Cardiac muscle cell (in vitro differentiated cells and primary cell): ENCODE measurements at regions not wholly inside any gene's neighbourhood (a gene's known extent, or its start where the extent isn't known, plus 50 kb on each side); places are given as distances from the start of the nearest gene placed in this dataset.

Source experiments
- DNase-seq, 2 donors: peaks; one replicate each; pipeline versions ENCODE4 v3.0.0 to v3.0.0-alpha.2; 2010 to 2017; ENCODE audit warnings: low read depth in 1 of 2, low spot score in 1 of 2
- H3K27ac ChIP-seq: fragments of 200-600 bp; sonication (generic); 2 replicates; pipeline ENCODE4 v1.5.1; 2016
- H3K27me3 ChIP-seq: fragments of 200-600 bp; sonication (generic); 2 replicates; pipeline ENCODE4 v1.6.0; 2016; ENCODE audit warnings: control low read depth
- H3K36me3 ChIP-seq: fragments of 200-600 bp; sonication (generic); 2 replicates; pipeline ENCODE4 v1.5.1; 2016; ENCODE audit warnings: control low read depth
- H3K4me1 ChIP-seq: fragments of 200-600 bp; sonication (generic); 2 replicates; pipeline ENCODE4 v1.8.1; 2017; ENCODE audit warnings: low read depth, mild to moderate bottlenecking, mixed run types
- H3K4me3 ChIP-seq: fragments of 200-600 bp; sonication (generic); 2 replicates; pipeline ENCODE4 v1.5.1; 2016; ENCODE audit warnings: mild to moderate bottlenecking
- H3K9me3 ChIP-seq: fragments of 200-600 bp; sonication (generic); 2 replicates; pipeline ENCODE4 v1.5.1; 2017; ENCODE audit warnings: low read depth, mild to moderate bottlenecking, control low read depth
- TF ChIP-seq, protein P1 (sequence below): IDR thresholded peaks from 2 replicates; pipeline ENCODE4 v1.5.1; 2012; ENCODE audit warnings: low read depth, mild to moderate bottlenecking, low read length

GRCh38 chr3:72418244-72418643, 430.0 kb downstream of the SHQ1 start:
- Histone ChIP-seq H3K27me3 (no peaks in the 10 kb centered on the region), H3K36me3 (no peaks in the 10 kb centered on the region), H3K4me3 (no peak overlapping the region), H3K9me3 (no peaks in the 10 kb centered on the region), H3K27ac (no peak overlapping the region), H3K4me1 (no peaks in the 10 kb centered on the region)
- DNase-seq, result no peak
- TF ChIP-seq, protein P1, sequence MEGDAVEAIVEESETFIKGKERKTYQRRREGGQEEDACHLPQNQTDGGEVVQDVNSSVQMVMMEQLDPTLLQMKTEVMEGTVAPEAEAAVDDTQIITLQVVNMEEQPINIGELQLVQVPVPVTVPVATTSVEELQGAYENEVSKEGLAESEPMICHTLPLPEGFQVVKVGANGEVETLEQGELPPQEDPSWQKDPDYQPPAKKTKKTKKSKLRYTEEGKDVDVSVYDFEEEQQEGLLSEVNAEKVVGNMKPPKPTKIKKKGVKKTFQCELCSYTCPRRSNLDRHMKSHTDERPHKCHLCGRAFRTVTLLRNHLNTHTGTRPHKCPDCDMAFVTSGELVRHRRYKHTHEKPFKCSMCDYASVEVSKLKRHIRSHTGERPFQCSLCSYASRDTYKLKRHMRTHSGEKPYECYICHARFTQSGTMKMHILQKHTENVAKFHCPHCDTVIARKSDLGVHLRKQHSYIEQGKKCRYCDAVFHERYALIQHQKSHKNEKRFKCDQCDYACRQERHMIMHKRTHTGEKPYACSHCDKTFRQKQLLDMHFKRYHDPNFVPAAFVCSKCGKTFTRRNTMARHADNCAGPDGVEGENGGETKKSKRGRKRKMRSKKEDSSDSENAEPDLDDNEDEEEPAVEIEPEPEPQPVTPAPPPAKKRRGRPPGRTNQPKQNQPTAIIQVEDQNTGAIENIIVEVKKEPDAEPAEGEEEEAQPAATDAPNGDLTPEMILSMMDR, result no peak

DNA sequence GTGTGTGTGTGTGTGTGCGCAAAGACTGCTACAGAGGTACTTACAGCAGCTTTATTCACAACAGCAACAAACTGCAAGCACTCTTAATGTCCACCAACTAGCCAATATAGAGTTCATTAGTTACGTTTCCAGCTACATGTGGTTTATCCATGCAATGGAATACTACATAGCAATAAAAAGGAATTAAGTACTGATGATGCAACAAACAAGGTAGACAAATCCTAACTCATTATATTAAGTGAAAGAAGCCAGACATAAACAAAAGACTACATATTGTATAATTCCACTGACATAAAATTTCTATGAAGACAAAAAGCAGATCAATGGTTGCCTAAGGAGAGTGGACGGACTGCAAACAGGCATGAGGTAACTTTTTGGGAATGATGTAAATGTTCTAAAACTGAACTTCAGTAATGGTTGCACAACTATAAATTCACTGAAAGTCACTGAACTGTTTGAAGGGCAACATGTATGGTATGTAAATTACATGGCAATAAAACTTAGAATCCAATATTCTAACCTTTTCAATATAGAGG, 433.7 kb downstream of the SHQ1 start:
- H3K9me3 ChIP-seq, result no peaks in the 10 kb centered on the region
- no peak overlapping the region for H3K27ac ChIP-seq
- TF ChIP-seq, protein P1, result no peak
- H3K4me3 ChIP-seq, result no peak overlapping the region
- peaks cover 18% of the 10 kb centered on the region for H3K4me1 ChIP-seq
- no peaks in the 10 kb centered on the region for H3K27me3 ChIP-seq
- DNase-seq, result no peak
- no peaks in the 10 kb centered on the region for H3K36me3 ChIP-seq

- DNase-seq, result peak in 1 of 2 donors; percentile 75
- no peaks in the 10 kb centered on the region for H3K27me3 ChIP-seq
Observed at GRCh38 chr3:72413228-72413627, 435.0 kb downstream of the SHQ1 start.

DNA sequence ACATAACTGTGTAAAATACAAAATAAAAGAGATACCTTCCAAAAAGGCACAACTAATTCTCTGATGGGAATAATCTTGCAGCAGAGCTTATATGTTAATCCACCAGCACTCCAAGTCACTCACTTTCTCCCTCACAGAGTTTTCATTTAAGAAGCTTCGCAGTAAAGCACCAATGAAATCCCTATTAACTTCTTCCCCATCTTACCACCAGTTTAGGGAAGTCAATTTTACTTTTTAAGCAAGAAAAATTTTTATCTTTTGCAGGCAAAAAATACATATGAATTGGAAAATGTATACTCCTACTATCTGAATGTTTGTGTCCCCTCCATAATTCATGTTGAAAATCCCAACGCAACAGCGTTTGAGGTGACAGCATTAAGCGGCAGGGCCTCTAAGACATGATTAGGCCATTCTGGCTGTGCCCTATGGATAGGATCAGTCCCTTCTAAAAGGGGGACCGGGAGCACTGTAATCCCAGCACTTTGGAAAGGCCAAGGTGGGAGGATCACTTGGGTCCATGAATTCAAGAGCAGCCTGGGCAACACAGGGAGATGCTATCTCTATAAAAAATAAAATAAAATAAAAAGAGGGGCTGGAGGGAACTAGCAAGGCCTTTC, 435.8 kb downstream of the SHQ1 start:
- TF ChIP-seq, protein P1, result no peak
- no peaks in the 10 kb centered on the region for H3K9me3 ChIP-seq
- DNase-seq, result no peak
- no peaks in the 10 kb centered on the region for H3K36me3 ChIP-seq
- H3K4me1 ChIP-seq, result peaks cover 25% of the 10 kb centered on the region
- H3K4me3 ChIP-seq, result no peak overlapping the region
- H3K27me3 ChIP-seq, result no peaks in the 10 kb centered on the region
- H3K27ac ChIP-seq, result no peak overlapping the region

More at GRCh38 chr3:72413228-72413627, 435.0 kb downstream of the SHQ1 start:
- Histone ChIP-seq H3K27ac (no peak overlapping the region), H3K9me3 (no peaks in the 10 kb centered on the region), H3K4me3 (no peak overlapping the region), H3K4me1 (peaks cover 18% of the 10 kb centered on the region), H3K36me3 (no peaks in the 10 kb centered on the region)
- TF ChIP-seq, protein P1, result no peak

DNA sequence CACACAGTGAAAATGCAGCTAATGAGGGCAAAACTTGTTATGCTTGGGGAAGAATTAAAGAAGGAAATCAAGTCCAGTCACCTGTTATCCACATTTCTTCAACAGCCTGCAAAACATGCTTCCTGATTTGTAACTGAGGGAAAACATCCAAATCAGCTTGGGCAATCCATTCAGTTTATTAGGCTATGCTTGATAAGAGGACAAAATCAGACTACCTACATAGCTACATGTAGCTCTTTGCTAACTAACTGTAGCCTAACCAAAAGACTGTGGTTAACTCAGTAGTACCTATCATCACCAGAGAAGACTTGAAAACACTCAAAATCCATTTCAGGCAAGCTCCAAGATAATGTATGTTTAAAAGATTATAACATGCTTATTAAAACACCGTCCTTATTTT, 436.4 kb downstream of the SHQ1 start:
- Histone ChIP-seq H3K4me1 (peaks cover 27% of the 10 kb centered on the region), H3K36me3 (no peaks in the 10 kb centered on the region)
- DNase-seq, result no peak

More for the DNA sequence above, 436.4 kb downstream of the SHQ1 start:
- no peaks in the 10 kb centered on the region for H3K9me3 ChIP-seq
- H3K4me3 ChIP-seq, result no peak overlapping the region
- TF ChIP-seq, protein P1, result no peak
- H3K27ac ChIP-seq, result no peak overlapping the region
- no peaks in the 10 kb centered on the region for H3K27me3 ChIP-seq
